ENCODE measurements at regions not wholly inside any gene's neighbourhood (a gene's known extent, or its start where the extent isn't known, plus 50 kb on each side); places are given as distances from the start of the nearest gene placed in this dataset.

- Histone ChIP-seq H3K9me1 (ENCODE audit: insufficient read depth, low read length) (no peaks in the 10 kb centered on the region), H3K4me3 (ENCODE audit: insufficient read depth, low read depth, low read length) (no peak overlapping the region), H3K4ac (ENCODE audit: low read depth, low read length) (no peak overlapping the region), H3K27me3 (ENCODE audit: control insufficient read depth, insufficient read depth, low read length) (no peaks in the 10 kb centered on the region), H2AK9ac (replicated peaks; ENCODE audit: low read depth, low read length, poor library complexity) (no peak overlapping the region), H3K36me3 (ENCODE audit: control insufficient read depth, insufficient read depth, low read length) (no peaks in the 10 kb centered on the region), H3K4me1 (ENCODE audit: control insufficient read depth, insufficient read depth, low read length) (no peaks in the 10 kb centered on the region), H4K8ac (ENCODE audit: low read depth in 2 of 2, low read length in 2 of 2) (no peak overlapping the region), H2AK5ac (ENCODE audit: low read depth, low read length) (no peak overlapping the region), H3K23ac (ENCODE audit: low read depth, low read length) (no peak overlapping the region), H3K4me2 (ENCODE audit: low read depth, low read length) (no peak overlapping the region), H4K5ac (ENCODE audit: low read depth, low read length) (no peak overlapping the region), H3K18ac (ENCODE audit: low read depth, low read length) (no peak overlapping the region), H3K27ac (ENCODE audit: insufficient read depth, low read length) (no peak overlapping the region), H3K9ac (ENCODE audit: low read depth, low read length) (no peak overlapping the region), H2AFZ (replicated peaks; ENCODE audit: low read length, poor library complexity) (no peak overlapping the region), H3K9me3 (ENCODE audit: control insufficient read depth, insufficient read depth, low read length) (no peaks in the 10 kb centered on the region), H2BK20ac (ENCODE audit: low read depth, low read length) (no peak overlapping the region), H2BK15ac (ENCODE audit: low read depth, low read length) (no peak overlapping the region), H2BK5ac (ENCODE audit: low read depth, low read length, poor library complexity, severe bottlenecking) (no peak overlapping the region), H3K14ac (replicated peaks; ENCODE audit: low read depth, low read length) (no peak overlapping the region), H2BK120ac (ENCODE audit: low read depth, low read length) (no peak overlapping the region), H4K91ac (ENCODE audit: insufficient read depth, low read depth, low read length) (no peak overlapping the region), H4K20me1 (ENCODE audit: insufficient read depth, low read length) (no peaks in the 10 kb centered on the region), H3K56ac (ENCODE audit: extremely low read depth, insufficient read depth, low read length) (no peak overlapping the region), H3K79me1 (ENCODE audit: low read depth in 1 of 2, low read length in 2 of 2) (no peaks in the 10 kb centered on the region)
- WGBS, 2 experiments (ENCODE audit: extremely low coverage in 2 of 2, insufficient read length in 1 of 2): no CpG with 5 or more reads among the region's 3 CpGs
- POLR2A ChIA-PET (ENCODE audit: unreplicated experiment): no interaction called here
- no peak for TF ChIP-seq ELK1 (IDR thresholded peaks at IDR 0.05; ENCODE audit: borderline replicate concordance, low read depth, low read length)
- TF ChIP-seq MAFK (IDR thresholded peaks at IDR 0.05; ENCODE audit: low read depth, low read length): no peak
- TF ChIP-seq RAD21 (IDR thresholded peaks at IDR 0.05; ENCODE audit: low read length): no peak
- no peak for TF ChIP-seq RFX5 (IDR thresholded peaks at IDR 0.05; ENCODE audit: low read depth, low read length)
- no peak for TF ChIP-seq CEBPB (IDR thresholded peaks at IDR 0.05; ENCODE audit: low read depth, low read length)
- no peak for TF ChIP-seq USF2 (IDR thresholded peaks at IDR 0.05; ENCODE audit: low read depth, low read length)
- no peak for TF ChIP-seq MXI1 (IDR thresholded peaks at IDR 0.05; ENCODE audit: borderline replicate concordance, low read depth, low read length)
- no peak for TF ChIP-seq CHD1 (IDR thresholded peaks at IDR 0.05; ENCODE audit: low read depth, low read length)
- intact Hi-C loops (cut with micrococcal nuclease) (no loop called here), in situ Hi-C loops (cut with MboI; ENCODE audit: low sequenced_read_pairs) (no loop called here), dilution Hi-C loops (cut with HindIII; ENCODE audit: low sequenced_read_pairs, unreplicated experiment) (no loop called here)
- ATAC-seq (ENCODE audit: low read depth) (no peak), DNase-seq (no peak)
- BruUV-seq (replicated peaks): no TSS peak
- CTCF ChIA-PET: interaction anchor here (0.7 kb wide), 1 partner anchor 11 kb away, joined by 3 read pairs; no protein-coding TSS in a partner anchor
Observed at GRCh38 chr14:87170179-87170578, 822.8 kb downstream of the GALC start.

Data from IMR-90 (cell line).